HTR-8/SVneo (cell line): ENCODE measurements at regions not wholly inside any gene's neighbourhood (a gene's known extent, or its start where the extent isn't known, plus 50 kb on each side); places are given as distances from the start of the nearest gene placed in this dataset.
"Not testable (repeated sequence)": the region's sequence is repeated elsewhere in the genome, so short reads cannot be mapped to it uniquely, and the experiment has no call there.

Experiments
- DNase-seq: peaks from one replicate; pipeline ENCODE4 v3.0.0; 2011; ENCODE audit warnings: low spot score, mixed read lengths; ENCODE audit not compliant: insufficient read length
- FAIRE-seq: peaks from 2 replicates; lab custom pipeline; 2011; peaks lifted over from hg19 to GRCh38; lab: Jason Lieb, UNC

DNA sequence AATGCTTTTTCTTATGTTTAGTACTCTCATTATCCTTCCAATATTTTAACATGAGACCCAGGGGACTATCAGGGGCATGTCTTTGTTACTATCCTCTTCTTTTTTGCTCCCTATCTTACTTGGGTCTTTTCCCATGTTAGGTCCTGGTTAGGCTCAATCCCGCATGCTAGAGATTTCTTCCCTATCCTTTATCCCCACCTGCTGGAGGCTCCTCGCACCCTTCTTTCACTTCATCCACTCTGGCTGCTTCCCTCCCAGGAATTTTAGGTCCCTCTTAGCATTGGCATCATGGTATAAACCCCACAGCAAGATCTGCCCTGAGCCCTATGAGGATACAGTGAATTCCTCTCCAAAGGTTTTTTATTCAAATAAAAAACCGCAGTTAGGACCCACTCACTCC lies 567.3 kb downstream of the ANKRD30B start:
- FAIRE-seq: not testable (repeated sequence)

DNA sequence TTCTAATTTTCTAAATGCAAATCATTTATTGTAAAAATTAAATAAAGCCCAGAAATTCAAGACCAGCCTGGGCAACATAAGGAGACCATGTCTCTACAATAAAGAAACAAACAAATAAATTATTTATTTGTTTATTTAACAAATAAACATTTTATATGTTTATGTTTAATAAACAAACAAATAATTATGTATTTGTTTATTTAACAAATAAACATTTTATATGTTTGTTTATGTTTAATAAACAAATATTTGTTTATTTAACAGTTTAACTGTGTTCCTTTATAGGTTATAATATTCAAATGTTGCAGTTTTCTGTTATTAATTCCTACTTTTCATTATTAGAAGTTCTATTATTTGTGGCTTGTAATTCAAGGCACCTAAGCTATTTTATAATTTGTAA lies 570.7 kb downstream of the ANKRD30B start:
- not testable (repeated sequence) for DNase-seq

More for the DNA sequence above, 567.3 kb downstream of the ANKRD30B start:
- DNase-seq: peak; percentile 3

DNA sequence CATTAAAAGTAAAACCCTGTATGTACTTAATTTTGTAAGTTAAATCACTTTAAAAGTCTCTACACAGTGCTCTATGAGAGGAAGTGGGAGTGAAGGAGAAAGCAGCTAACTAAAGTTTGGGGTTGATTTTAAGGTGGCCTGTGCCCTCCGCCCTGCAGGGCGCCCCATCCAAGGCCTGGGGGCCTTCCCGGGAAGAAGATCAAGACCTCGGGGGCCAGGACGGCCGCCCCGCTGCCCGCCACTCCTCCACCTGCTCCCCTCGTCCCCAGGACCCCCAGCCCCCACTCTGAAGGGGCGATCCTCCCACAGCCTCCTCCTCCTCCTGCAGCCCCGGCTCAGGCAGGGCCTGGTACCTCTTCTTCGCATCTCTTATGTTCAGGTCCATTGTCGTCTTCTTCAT lies 581.7 kb downstream of the ANKRD30B start:
- not testable (repeated sequence) for FAIRE-seq

More for the DNA sequence above, 570.7 kb downstream of the ANKRD30B start:
- FAIRE-seq: not testable (repeated sequence)

DNA sequence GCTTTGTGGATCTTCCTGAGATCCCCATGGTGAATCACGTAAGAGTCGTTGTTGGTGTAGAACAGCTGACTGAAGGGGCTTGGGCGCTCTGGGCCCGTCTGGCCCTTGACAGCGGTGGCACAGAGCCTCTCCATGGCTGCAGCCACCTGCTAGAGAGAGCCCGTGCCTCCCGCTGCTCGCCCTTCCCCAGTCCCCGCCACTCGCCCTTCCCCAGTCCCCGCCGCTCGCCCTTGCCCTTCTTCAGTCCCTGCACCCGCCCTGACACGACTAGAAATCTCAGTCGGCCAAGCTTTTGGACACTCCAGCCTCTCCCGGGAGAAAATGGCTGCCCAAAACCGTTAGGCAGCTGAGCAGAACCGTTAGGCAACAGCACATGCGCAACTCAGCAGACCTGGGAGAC lies 582.2 kb downstream of the ANKRD30B start:
- FAIRE-seq, DNase-seq: not testable (repeated sequence)

More for the DNA sequence above, 581.7 kb downstream of the ANKRD30B start:
- DNase-seq: not testable (repeated sequence)

DNA sequence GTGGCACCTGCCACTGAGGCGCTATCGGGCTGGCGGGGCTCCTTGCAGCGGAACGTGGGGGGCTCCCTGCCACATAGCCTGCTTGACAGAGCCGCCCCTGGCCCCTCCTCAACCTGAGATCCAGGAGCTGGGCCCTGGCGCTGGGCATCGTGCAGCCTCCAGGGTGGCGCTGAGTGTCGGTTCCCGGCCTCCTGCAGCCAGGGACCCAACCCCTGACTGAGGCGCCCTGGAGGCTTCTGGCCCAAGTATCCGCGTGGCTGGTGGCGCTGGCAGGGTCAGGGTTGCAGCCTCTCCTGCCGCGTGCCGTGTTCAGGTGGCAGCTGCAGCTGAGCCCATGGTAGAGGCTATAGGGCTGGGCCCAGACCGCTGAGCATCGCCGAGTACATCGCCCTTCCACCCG lies 582.6 kb downstream of the ANKRD30B start:
- not testable (repeated sequence) for DNase-seq, FAIRE-seq

DNA sequence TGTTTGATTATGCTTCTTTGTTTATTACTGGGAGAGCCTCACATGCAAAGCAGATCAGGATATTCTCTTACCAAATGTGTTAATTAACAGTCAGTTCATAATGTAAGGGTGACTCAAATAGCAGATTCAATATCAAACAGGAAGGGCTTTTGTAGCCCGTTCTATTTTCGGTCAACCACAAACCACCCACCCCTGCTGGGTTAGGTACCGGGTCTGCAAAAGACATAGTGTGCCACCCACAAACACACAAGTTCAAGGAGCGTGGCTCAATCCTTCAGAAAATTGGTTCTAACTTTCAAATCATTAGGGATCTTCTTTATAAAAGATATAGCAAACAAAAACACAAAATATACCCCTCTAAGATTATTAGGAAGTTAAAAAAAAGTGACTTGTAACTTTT lies 627.7 kb downstream of the ANKRD30B start:
- not testable (repeated sequence) for FAIRE-seq, DNase-seq

DNA sequence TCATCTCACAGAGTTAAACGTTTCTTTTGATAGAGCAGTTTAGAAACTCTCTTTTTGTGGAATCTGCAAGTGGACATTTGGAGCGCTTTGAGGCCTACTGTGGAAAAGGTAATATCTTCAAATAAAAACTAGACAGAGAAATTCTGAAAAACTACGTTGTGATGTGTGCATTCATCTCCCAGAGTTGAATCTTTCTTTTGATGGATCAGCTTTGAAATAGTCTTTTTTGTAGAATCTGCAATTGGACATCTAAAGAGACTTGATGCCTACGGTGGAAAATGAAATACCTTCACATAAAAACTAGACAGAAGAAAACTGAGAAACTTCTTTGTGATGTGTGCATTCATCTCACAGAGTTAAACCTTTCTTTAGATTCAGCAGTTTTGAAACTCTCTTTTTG lies 659.9 kb downstream of the ANKRD30B start:
- DNase-seq, FAIRE-seq: not testable (repeated sequence)
